ENCODE measurements at regions not wholly inside any gene's neighbourhood (a gene's known extent, or its start where the extent isn't known, plus 50 kb on each side); places are given as distances from the start of the nearest gene placed in this dataset.

- DNase-seq: no peak
These were observed 253.8 kb downstream of the TNS1 start for GRCh38 chr2:217749008-217749407.

GRCh38 chr2:217746808-217747207, 256.0 kb downstream of the TNS1 start:
- DNase-seq: no peak

GRCh38 chr2:217743966-217744761, 258.6 kb downstream of the TNS1 start:
- no peak for DNase-seq

DNA sequence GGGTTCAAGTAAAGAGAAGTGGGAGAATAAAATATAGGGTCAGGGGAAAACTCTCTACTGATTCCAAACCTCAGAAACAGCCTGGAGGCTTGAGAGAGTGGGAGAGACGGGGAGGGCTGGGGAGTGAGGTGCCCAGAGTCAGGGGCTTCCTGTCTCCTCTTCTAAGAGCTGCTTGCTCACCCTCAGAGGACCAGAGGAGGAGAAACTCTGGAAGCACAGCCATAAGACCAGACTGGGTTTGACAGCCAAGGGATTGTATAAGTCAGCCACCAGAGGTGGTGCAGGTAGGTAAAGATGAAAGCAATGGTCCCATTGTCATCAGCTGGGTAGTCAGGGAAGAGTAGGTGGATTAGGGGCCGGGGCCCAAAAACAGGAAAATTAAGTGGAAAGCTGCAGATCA, 259.4 kb downstream of the TNS1 start:
- DNase-seq: no peak

DNA sequence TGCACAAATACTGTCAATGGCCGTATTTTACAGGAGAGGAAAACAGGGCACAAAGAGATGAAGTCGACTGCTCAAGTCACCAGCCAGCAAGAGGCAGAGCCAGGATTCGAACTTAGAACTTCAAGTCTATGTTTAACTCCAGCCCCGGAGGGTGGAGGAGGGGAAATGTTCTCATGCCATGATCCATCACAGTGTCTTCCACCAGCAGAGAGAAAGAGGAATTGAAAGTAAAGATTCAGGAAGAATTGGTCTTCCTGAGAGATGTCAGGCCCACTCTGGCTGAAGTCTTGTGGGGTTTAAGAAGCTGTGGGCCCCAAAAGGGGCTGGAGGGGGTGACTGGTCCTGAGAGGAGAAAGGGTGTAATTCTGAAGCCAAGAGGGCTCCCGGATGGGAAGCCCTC, 260.0 kb downstream of the TNS1 start:
- DNase-seq: no peak

- no peak for DNase-seq
These were observed 260.5 kb downstream of the TNS1 start for GRCh38 chr2:217742276-217742675.

DNA sequence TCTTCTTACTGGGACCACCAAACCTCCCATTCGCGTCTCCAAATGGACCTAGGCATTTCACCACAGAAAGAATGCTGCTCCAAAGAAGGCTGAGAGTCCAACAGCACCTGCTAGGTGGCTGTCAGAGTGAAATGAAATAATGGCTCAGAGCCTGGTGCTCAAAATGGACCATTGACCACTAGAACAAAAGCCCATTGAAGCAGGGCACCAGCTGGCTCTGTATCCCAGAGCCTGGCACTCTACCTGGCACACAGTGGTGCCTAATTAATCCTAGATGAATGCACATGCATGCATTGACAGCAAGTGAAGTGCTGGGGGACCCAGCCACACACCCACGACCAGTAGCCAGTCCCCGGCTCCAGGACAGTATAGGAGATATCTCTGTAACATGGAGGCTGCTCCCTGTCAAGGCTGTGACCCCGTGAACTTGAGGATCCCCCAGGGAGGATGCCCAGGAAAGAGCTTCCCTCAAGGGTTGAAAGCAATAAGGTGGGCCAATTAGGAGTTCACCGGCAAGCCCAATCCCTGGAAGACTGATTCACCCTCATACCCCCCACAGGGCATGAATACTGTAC, 261.3 kb downstream of the TNS1 start:
- DNase-seq: no peak

DNA sequence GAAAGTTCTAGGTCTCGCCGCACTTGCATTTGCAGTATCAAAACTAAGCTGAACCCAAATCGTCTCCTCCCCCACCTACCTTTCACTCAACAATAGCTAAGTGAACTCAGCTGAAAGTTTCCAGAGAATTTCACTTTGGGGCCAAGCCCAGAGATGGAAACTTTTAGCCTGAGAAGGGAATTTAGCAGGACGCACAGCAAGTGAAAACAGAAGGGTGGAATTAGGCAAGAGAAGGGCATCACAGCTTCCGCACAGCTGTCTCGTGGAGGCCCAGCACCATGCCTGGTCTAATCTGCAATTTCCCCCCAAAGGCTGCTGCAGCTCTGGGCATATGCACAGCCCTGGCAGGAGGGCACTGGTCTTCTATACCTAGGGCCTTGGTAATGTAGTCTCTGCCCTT, 262.0 kb downstream of the TNS1 start:
- DNase-seq: no peak

DNA sequence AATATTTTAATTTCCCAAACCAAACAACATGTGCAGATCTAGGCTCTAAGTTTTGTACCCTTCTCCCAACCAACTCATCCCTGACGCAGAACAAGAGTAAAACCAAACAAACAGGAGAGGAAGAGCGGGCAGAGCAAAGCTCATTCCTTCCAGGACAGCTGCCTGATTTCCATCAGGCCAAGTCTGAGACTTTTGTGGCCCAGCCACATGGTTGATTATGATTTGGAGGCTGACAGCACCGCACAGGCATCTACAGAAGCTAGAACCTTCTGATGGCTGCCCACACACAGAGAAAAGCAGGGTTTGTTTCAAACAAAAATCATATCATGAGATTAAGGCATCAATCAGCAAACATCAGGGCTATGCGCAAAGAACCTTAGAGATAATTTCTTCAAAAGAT, 262.6 kb downstream of the TNS1 start:
- DNase-seq: no peak

GRCh38 chr2:217739741-217740140, 263.1 kb downstream of the TNS1 start:
- no peak for DNase-seq

GRCh38 chr2:217738061-217738460, 264.7 kb downstream of the TNS1 start:
- DNase-seq: no peak

DNA sequence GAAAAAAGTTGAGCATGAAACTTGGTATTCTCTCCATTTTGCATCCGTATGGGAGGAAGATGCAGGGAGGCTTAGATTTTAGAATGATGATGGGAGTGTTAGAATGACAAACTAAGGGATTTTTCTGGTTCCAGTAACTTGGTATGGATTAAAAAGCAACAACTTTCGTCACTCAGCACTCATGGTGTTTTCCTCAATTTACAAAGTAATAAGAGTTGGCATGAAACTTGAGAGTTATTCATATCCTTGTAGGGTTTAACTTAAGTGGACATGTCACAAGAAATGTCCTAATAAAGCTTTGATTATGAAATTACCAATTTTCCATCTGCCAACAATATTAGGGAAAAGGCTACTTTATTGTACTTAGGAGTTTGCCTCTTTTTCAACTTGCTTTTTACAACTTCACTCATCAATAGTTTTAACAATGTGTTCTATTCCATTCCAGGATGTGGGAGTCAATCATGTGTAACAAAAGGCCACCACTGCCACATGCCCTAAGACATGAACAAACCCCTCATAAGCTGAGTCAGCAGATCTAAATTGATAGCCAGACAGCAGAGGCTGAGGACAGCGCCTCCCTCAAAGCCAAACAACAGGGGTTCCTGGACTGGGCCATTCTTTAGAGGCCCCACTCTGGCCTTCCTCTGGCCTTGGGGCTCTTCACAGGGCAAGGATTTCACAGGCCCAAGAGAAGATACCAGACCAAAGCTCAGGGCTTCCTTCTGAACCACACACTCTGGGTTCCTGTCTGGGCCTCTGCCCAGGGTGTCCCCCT, 265.8 kb downstream of the TNS1 start:
- no peak for DNase-seq

DNA sequence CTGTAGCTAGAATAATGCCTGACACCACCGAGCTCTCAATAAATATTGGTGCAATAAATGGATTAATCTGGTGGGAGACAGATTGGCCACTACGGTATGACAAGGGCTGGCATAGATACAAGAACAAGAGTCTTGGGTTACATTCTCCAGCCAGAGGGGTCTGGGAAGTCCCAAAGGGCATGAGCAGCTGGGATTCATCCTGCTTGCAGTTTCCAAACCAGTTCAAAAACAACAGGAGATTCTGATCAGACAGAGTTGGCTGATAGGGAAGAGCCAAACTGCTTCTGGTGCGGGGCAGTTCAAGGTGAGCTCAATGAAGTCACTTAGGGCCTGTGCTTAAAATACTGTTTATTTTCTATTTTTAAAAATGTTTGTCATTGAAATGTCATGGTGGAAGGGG, 266.9 kb downstream of the TNS1 start:
- DNase-seq: no peak

- no peak for DNase-seq
These were observed 267.8 kb downstream of the TNS1 start for GRCh38 chr2:217735034-217735433.

DNA sequence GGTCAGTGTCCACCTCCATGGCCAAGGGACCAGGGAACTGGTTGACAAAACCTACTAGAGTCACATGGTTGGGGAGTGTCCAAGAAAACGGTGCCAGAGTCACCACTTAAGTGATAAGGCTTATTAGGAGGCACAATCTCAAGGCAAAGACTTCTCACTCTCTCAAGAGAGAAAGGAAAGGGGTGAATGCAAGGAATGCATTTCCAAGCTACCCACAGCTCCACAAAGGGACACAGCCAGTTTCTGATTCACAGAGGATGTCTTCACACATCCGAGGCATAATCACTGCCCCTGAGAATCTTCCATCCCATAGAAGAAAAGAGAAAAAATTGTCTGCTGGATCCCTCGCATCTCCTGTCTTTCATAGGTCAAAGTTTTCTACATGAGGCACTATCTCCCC, 269.3 kb downstream of the TNS1 start:
- no peak for DNase-seq

- no peak for DNase-seq
These were observed 269.8 kb downstream of the TNS1 start for GRCh38 chr2:217732992-217733391.

- DNase-seq: no peak
These were observed 271.0 kb downstream of the TNS1 start for GRCh38 chr2:217731805-217732204.

GRCh38 chr2:217729421-217730053, 273.3 kb downstream of the TNS1 start:
- DNase-seq: no peak

DNA sequence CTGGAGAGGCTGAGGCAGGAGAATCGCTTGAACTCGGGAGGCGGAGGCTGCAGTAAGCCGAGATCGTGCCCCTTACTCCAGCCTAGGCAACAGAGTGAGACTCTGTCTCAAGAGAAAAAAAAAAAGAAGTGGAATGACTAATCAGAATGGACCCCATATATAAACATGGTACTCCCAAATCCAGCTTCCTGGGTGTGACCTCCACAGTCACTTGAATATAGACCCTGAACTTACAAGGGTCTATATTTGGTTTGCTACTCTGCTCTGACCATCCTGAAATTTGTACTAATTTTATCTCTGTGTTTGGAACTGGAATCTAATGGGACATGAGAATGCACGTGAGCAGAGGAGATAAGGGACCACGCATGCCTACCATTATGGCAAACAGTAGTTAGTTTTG, 275.0 kb downstream of the TNS1 start:
- DNase-seq: no peak

- DNase-seq: no peak
These were observed 277.4 kb downstream of the TNS1 start for GRCh38 chr2:217725409-217725808.

GRCh38 chr2:217724471-217724870, 278.3 kb downstream of the TNS1 start:
- DNase-seq: no peak

GRCh38 chr2:217723981-217724380, 278.8 kb downstream of the TNS1 start:
- DNase-seq: no peak

GRCh38 chr2:217722883-217723472, 279.8 kb downstream of the TNS1 start:
- no peak for DNase-seq
